CD4-positive, alpha-beta T cell treated with Interleukin-6 for 4 hours (primary cell): ENCODE measurements at regions not wholly inside any gene's neighbourhood (a gene's known extent, or its start where the extent isn't known, plus 50 kb on each side); places are given as distances from the start of the nearest gene placed in this dataset.
"Not testable (repeated sequence)": the region's sequence is repeated elsewhere in the genome, so short reads cannot be mapped to it uniquely, and the experiment has no call there.

Source experiments
- DNase-seq: peaks from one replicate; pipeline ENCODE4 v3.0.0-alpha.2; 2020; ENCODE audit warnings: mixed read lengths

- DNase-seq = no peak
Measured at GRCh38 chr5:158236511-158237335, 377.8 kb upstream of the CLINT1 start.

GRCh38 chr5:158235159-158235547 lies 376.2 kb upstream of the CLINT1 start:
- no peak for DNase-seq

- DNase-seq = no peak
Measured at GRCh38 chr5:158234323-158235158, 375.6 kb upstream of the CLINT1 start.

DNA sequence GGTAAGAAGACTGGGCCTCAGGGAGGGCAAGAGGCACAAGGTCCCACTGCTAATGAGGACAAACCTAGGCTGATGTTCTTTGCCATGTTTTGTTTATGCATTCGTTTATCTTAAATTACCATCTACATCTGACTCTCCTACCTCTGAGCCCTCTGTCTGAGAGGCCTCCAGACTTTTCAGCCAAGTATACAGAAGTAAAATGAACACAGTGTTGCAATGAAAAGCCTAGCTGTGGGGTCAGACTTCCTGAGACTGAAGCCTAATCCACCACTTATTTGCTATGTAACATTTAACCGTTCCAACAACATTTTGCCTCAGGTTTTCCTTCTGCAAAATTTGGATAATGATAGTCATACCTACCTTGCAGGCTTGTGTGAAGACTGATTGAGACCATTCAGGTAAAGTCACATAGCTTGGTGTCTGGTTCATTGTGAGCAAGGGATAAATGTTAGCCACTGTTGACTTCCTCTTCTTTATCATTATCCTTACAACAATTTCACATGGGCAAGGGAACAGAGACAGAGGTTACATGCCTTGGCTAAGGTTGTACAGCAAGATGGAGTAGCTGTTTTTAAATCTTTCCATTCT lies 374.9 kb upstream of the CLINT1 start:
- no peak for DNase-seq

- DNase-seq = not testable (repeated sequence)
Measured at GRCh38 chr5:158227314-158227713, 368.4 kb upstream of the CLINT1 start.

- DNase-seq = no peak
Measured at GRCh38 chr5:158226496-158226895, 367.6 kb upstream of the CLINT1 start.

- no peak for DNase-seq
Measured at GRCh38 chr5:158224253-158224652, 365.3 kb upstream of the CLINT1 start.

- DNase-seq = no peak
Measured at GRCh38 chr5:158223054-158223600, 364.2 kb upstream of the CLINT1 start.

GRCh38 chr5:158212917-158213316 lies 354.0 kb upstream of the CLINT1 start:
- no peak for DNase-seq

DNA sequence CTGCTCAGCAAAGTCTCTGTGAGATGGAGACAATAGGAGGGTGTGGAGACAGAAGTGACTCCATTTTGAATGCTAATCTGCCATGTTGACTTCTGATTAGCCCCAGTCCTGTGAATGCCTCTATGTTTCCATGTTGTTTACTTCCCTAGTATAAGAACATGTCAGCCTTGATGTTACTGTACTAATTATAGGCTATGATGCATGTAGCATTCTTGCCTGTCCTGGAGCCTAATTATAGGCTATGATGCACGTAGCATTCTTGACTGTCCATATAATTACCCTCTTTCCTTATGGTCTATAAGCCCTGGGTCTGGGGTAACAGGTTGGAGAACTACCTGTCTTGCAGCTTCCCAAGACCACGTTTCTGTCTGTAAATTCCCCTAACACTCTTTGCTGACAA lies 353.3 kb upstream of the CLINT1 start:
- no peak for DNase-seq

DNA sequence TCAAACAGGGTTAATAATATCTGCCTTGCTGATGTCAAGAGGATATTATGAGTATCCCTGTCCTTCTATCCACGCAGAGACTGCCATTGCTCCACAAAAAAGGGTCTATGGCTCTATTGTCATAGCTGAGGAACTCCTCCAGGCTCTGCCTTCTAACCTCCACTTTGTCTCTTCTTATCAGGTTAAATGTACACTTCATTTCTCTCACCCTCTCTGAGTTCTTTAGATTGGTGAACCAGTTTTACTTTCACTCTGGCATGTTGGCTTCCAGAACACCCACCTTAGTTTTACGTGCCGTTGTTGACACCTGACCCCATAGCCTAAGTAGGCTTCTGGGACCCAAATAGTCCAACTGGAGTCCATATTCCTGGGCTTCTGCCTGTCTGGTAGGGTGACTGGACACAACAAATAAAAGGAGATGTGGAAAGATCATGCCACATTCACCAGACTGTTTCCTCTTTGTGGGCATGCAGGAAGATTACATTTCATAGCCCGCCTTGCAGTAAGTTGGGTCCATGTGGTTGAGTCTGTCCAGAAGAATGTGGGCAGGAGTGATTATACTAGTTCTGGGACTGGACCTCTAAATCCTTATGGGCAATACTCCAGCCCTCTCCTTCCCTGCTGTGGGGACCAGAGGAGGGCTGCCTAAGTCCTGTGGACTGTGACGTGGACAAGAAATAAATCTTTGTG lies 350.4 kb upstream of the CLINT1 start:
- DNase-seq = no peak

- no peak for DNase-seq
Measured at GRCh38 chr5:158207733-158208132, 348.8 kb upstream of the CLINT1 start.

DNA sequence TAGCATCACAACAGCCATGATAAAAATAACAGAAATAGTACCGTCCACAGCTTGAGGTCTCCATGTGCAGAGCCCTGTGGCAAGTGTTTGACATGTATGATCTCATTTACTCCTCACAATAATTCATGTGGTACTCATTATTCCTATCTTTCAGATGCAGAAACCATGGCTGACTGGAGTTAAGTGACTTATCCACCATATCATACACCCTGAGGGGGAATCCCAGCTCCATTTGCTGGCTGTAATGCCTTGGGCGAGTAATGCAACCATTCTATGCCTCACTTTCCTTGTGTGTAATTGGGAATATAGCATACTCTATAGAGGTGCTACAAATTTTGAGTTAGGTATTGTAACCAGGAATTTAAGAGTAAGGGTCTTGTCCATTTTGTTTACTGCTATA lies 347.0 kb upstream of the CLINT1 start:
- DNase-seq = no peak

- no peak for DNase-seq
Measured at GRCh38 chr5:158203261-158203660, 344.3 kb upstream of the CLINT1 start.

- DNase-seq = no peak
Measured at GRCh38 chr5:158202801-158203200, 343.9 kb upstream of the CLINT1 start.

DNA sequence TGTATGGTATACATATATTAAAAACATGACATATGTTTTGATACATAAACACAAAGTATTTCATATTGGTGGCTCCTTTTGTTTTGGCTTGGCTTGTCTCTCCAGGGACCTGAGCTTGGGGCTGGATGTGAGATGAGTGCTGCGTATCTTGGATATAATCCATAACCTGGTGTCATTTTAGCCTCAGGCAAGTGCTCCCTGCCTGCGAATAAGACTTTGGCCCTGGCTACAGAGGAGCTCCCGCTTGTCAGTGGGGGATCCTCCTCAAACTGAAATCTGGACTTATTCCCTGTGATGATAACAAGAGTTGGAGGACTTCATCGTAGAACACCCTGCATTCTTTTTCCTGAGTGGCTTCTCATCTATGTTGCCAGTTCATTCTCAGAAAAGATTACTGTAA lies 341.7 kb upstream of the CLINT1 start:
- no peak for DNase-seq

DNA sequence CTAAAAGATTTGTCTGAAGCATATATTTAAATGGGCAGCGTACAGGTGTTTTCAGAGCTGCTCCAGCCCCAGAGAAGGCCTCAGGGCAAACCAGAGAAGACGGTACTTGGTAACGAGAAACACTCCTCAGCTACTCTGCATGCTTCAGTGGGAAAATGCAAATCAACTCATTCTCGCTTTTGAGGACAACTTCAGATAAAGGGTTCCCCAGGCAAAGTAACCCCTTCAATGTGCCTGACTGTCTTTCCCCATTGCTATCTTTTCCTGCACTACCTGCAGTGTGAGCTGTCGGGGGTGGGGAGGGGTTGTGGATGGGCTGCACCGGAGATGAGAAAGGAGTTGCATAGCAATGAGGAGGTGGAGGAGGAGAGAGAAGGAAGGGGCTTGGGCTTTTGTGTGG lies 339.7 kb upstream of the CLINT1 start:
- no peak for DNase-seq

- DNase-seq = no peak
Measured at GRCh38 chr5:158195416-158196210, 336.7 kb upstream of the CLINT1 start.

- DNase-seq = no peak
Measured at GRCh38 chr5:158194561-158194976, 335.6 kb upstream of the CLINT1 start.

- DNase-seq = not testable (repeated sequence)
Measured at GRCh38 chr5:158193395-158193794, 334.4 kb upstream of the CLINT1 start.

DNA sequence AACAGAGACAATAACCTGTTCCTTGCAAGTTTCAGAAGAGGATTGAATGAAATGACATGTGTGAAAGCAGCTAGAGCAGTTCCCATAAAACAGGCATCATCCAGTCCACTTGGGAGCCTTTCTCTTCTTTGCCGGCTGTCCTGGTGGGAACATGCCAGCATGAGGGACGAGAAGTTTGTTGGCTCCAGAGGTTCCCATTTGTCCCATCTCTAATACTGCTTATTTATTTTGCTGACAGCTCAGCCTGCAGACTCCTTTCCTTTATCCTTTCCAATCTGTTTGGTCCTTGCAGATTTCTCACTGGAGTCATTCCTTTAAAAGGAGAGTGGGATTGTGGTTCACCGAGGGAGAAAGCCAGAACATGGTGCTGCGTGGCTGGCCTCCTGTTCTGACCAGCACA lies 321.5 kb upstream of the CLINT1 start:
- no peak for DNase-seq

- DNase-seq = no peak
Measured at GRCh38 chr5:158179271-158179670, 320.3 kb upstream of the CLINT1 start.
